A549 (cell line): ENCODE measurements at regions not wholly inside any gene's neighbourhood (a gene's known extent, or its start where the extent isn't known, plus 50 kb on each side); places are given as distances from the start of the nearest gene placed in this dataset.

Source experiments
- ATAC-seq, 2 experiments: fragments of 200-7000 bp in 1 of 2; fragments of >200 bp in 1 of 2; cut with Nextera tagmentation in 1 of 2; cut with Tn5 transposase in 1 of 2; 3 replicates each; pipeline versions ENCODE4 v1.8.0 to v1.9.1; 2018 to 2020; ENCODE audit warnings: mild to moderate bottlenecking in 1 of 2, moderate library complexity in 1 of 2
- CTCF ChIA-PET: fragments of 300-600 bp; sonication (Branson Sonifier 250); formaldehyde crosslinking; extraction: SDS; loops from one replicate; lab custom pipeline; 2021; ENCODE audit warnings: antibody characterized with exemption, inconsistent platforms; lab: Yijun Ruan, JAX
- POLR2A ChIA-PET: fragments of 350-600 bp; formaldehyde crosslinking; extraction: SDS; loops from one replicate; lab custom pipeline; 2021; ENCODE audit warnings: antibody characterized with exemption, inconsistent platforms; lab: Yijun Ruan, JAX
- DNase-seq, 2 experiments: peaks; one replicate each; pipeline versions ENCODE4 v3.0.0 to v3.0.0-alpha.2; 2011 to 2016; ENCODE audit warnings: low read depth in 1 of 2, low spot score in 1 of 2
- FAIRE-seq: peaks from 2 replicates; lab custom pipeline; 2011; peaks lifted over from hg19 to GRCh38; lab: Jason Lieb, UNC
- H3K27ac ChIP-seq, 2 experiments: fragments of >200 bp; sonication (Bioruptor Twin); formaldehyde crosslinking; 3 replicates each; pipeline ENCODE4 v1.5.1; 2016 to 2017
- H3K4me1 ChIP-seq: fragments of >200 bp; sonication (Bioruptor Twin); formaldehyde crosslinking; 3 replicates; pipeline ENCODE4 v1.6.1; 2016
- H3K4me2 ChIP-seq: fragments of >200 bp; sonication (Bioruptor Twin); formaldehyde crosslinking; 3 replicates; pipeline ENCODE4 v1.6.1; 2016
- H3K4me3 ChIP-seq: fragments of >200 bp; sonication (Bioruptor Twin); formaldehyde crosslinking; 3 replicates; pipeline ENCODE4 v1.5.1; 2016
- H3K9me3 ChIP-seq: fragments of >200 bp; sonication (Bioruptor Twin); formaldehyde crosslinking; 3 replicates; pipeline ENCODE4 v1.6.1; 2016
- ATOH8 ChIP-seq: fragments of 250-450 bp; sonication (Bioruptor Pico); IDR thresholded peaks from 2 replicates; pipeline ENCODE4 v1.5.0; 2020; ENCODE audit warnings: low read depth, mild to moderate bottlenecking, moderate library complexity
- BHLHE40 ChIP-seq: IDR thresholded peaks from 2 replicates; pipeline ENCODE4 v1.6.1; 2012; ENCODE audit warnings: low read depth, low read length, inconsistent platforms
- CTCF ChIP-seq: fragments of >200 bp; sonication (Bioruptor Twin); formaldehyde crosslinking; IDR thresholded peaks from 3 replicates; pipeline ENCODE4 v1.5.1; 2016
- ELK1 ChIP-seq: fragments of 150-350 bp; IDR thresholded peaks from 2 replicates; pipeline ENCODE4 v1.6.1; 2014; ENCODE audit warnings: low read depth, mild to moderate bottlenecking, low read length
- ESRRA ChIP-seq: fragments of 150-350 bp; IDR thresholded peaks from 2 replicates; pipeline ENCODE4 v1.6.1; 2014; ENCODE audit warnings: mild to moderate bottlenecking, low read length, borderline replicate concordance
- FOSL2 ChIP-seq, 2 experiments: fragments of 450-650 bp in 1 of 2; fragments of >200 bp in 1 of 2; sonication (Bioruptor Twin) in 1 of 2; formaldehyde crosslinking; IDR thresholded peaks; 2 replicates each; pipeline versions ENCODE4 v1.5.0 to v1.6.1; 2016 to 2020; ENCODE audit warnings: mild to moderate bottlenecking in 1 of 2, moderate library complexity in 1 of 2
- GATA3 ChIP-seq: IDR thresholded peaks from 2 replicates; pipeline ENCODE4 v1.6.1; 2012; ENCODE audit warnings: borderline replicate concordance
- HOXB5 ChIP-seq: fragments of 250-450 bp; sonication (Bioruptor Pico); IDR thresholded peaks from 2 replicates; pipeline ENCODE4 v1.5.0; 2020; ENCODE audit warnings: mild to moderate bottlenecking, moderate library complexity
- JUN ChIP-seq, 2 experiments: fragments of >200 bp; sonication (Bioruptor Twin); formaldehyde crosslinking; IDR thresholded peaks; 2 replicates in 1 of 2; 3 replicates in 1 of 2; pipeline ENCODE4 v1.6.1; 2016 to 2017
- KDM1A ChIP-seq: fragments of 200-600 bp; sonication (generic); IDR thresholded peaks from 2 replicates; pipeline ENCODE4 v1.6.1; 2016; ENCODE audit warnings: low read depth, mild to moderate bottlenecking
- KDM5A ChIP-seq: fragments of 200-600 bp; sonication (generic); IDR thresholded peaks from 2 replicates; pipeline ENCODE4 v1.6.1; 2016; ENCODE audit warnings: antibody characterized with exemption, mild to moderate bottlenecking
- MAFK ChIP-seq: fragments of 450-650 bp; IDR thresholded peaks from 2 replicates; pipeline ENCODE4 v1.6.1; 2014; ENCODE audit not compliant: partially characterized antibody
- MAZ ChIP-seq: fragments of 150-350 bp; IDR thresholded peaks from 2 replicates; pipeline ENCODE4 v1.6.1; 2014; ENCODE audit warnings: antibody characterized with exemption, low read depth, low read length, borderline replicate concordance
- MYC ChIP-seq: IDR thresholded peaks from 2 replicates; pipeline ENCODE4 v1.6.1; 2012; ENCODE audit warnings: mild to moderate bottlenecking, inconsistent platforms, low read length, improper control_type of control experiment, borderline replicate concordance
- NFE2L2 ChIP-seq: fragments of 150-350 bp; conservative IDR thresholded peaks from 2 replicates; pipeline ENCODE4 v1.6.1; 2014; ENCODE audit warnings: low read length
- NR3C1 ChIP-seq: fragments of >200 bp; sonication (Bioruptor Twin); formaldehyde crosslinking; IDR thresholded peaks from 3 replicates; pipeline ENCODE4 v1.6.1; 2017
- RAD21 ChIP-seq, 2 experiments: fragments of >200 bp in 1 of 2; sonication (Bioruptor Twin) in 1 of 2; formaldehyde crosslinking in 1 of 2; IDR thresholded peaks in 1 of 2; conservative IDR thresholded peaks in 1 of 2; 2 replicates in 1 of 2; 3 replicates in 1 of 2; pipeline ENCODE4 v1.6.1; 2012 to 2018; ENCODE audit warnings: inconsistent platforms in 1 of 2
- SMC3 ChIP-seq: fragments of >200 bp; sonication (Bioruptor Twin); formaldehyde crosslinking; IDR thresholded peaks from 3 replicates; pipeline ENCODE4 v1.6.1; 2018; ENCODE audit warnings: inconsistent platforms
- USF2 ChIP-seq: fragments of 450-650 bp; IDR thresholded peaks from 2 replicates; pipeline ENCODE4 v1.6.1; 2014; ENCODE audit warnings: antibody characterized with exemption
- ZSCAN20 ChIP-seq: fragments of 250-450 bp; sonication (Bioruptor Pico); IDR thresholded peaks from 2 replicates; pipeline ENCODE4 v1.8.0; 2022; ENCODE audit warnings: mild to moderate bottlenecking, moderate library complexity
- WGBS: methylation state at CpG from one replicate; pipeline ENCODE4 v1.1.6; 2017; ENCODE audit errors: missing lambda C conversion rate; 5-methylcytosine and 5-hydroxymethylcytosine counted together

- H3K27ac ChIP-seq, result no peak overlapping the region
- 3% methylated on average over 5 of the region's 5 CpGs for WGBS
- ChIA-PET POLR2A (no interaction called here), CTCF (interaction anchor here (3.8 kb wide), 1 partner anchor 11 kb away, joined by 17 read pairs; no protein-coding TSS in a partner anchor)
- ATAC-seq (no peak), FAIRE-seq (no peak), DNase-seq (no peak)
- H3K4me2 ChIP-seq, result no peak overlapping the region
- no peak overlapping the region for H3K4me3 ChIP-seq
- H3K4me1 ChIP-seq, result no peaks in the 10 kb centered on the region
- peaks cover 7% of the 10 kb centered on the region; the same call in 2 of the 3 replicates for H3K9me3 ChIP-seq
- TF ChIP-seq RAD21 (conservative IDR thresholded peaks at IDR 0.05 in 1 of 2, IDR thresholded peaks at IDR 0.05 in 1 of 2), result no peak
- TF ChIP-seq ELK1, result no peak
- TF ChIP-seq BHLHE40, result no peak
- TF ChIP-seq FOSL2 (IDR thresholded peaks at IDR 0.05), result no peak
- no peak for TF ChIP-seq FOSL2 (CRISPR knock-in tag; IDR thresholded peaks at IDR 0.05)
- TF ChIP-seq MAZ, result no peak
- no peak for TF ChIP-seq MAFK
- no peak for TF ChIP-seq JUN (IDR thresholded peaks at IDR 0.05)
- no peak for TF ChIP-seq KDM5A
- no peak for TF ChIP-seq GATA3
- TF ChIP-seq NFE2L2, result no peak
- no peak for TF ChIP-seq ZSCAN20 (CRISPR knock-in tag)
- no peak for TF ChIP-seq ATOH8 (CRISPR knock-in tag)
- TF ChIP-seq NR3C1, result no peak
Measured at GRCh38 chr7:35436452-35436851, 182.6 kb upstream of the TBX20 start.

GRCh38 chr7:35430547-35431153 lies 176.8 kb upstream of the TBX20 start:
- H3K9me3 ChIP-seq, result peaks cover 30% of the 10 kb centered on the region
- DNase-seq (peak in 1 of 2 experiments; percentile 41), ATAC-seq (peak in 1 of 2 experiments; percentile 42; a peak in 1 of 6 replicates), FAIRE-seq (no peak)
- ChIA-PET CTCF (interaction anchor here (0.6 to 3.2 kb wide), 7 partner anchors 10 to 194 kb away, joined by 3 to 14 read pairs (median 3); no protein-coding TSS in a partner anchor), POLR2A (no interaction called here)
- H3K4me3 ChIP-seq, result no peak overlapping the region
- no peak overlapping the region for H3K27ac ChIP-seq
- WGBS, result 32% methylated on average over 7 of the region's 7 CpGs
- TF ChIP-seq MYC (no peak), RAD21 (conservative IDR thresholded peaks at IDR 0.05 in 1 of 2, IDR thresholded peaks at IDR 0.05 in 1 of 2) (peak in 1 of 2 experiments; percentile 42; a peak in 2 of 5 replicates), HOXB5 (no peak)
- H3K4me1 ChIP-seq, result no peaks in the 10 kb centered on the region
- no peak overlapping the region for H3K4me2 ChIP-seq

- ChIA-PET CTCF (interaction anchor here (0.6 to 4.3 kb wide), 21 partner anchors 9 to 1582 kb away, joined by 3 to 24 read pairs (median 4); no protein-coding TSS in a partner anchor), POLR2A (no interaction called here)
- TF ChIP-seq USF2, result no peak
- TF ChIP-seq RAD21 (conservative IDR thresholded peaks at IDR 0.05 in 1 of 2, IDR thresholded peaks at IDR 0.05 in 1 of 2), result peak; percentile 65
- no peak for TF ChIP-seq KDM1A
- no peak for TF ChIP-seq ESRRA
- TF ChIP-seq SMC3, result peak; percentile 79
- TF ChIP-seq CTCF, result peak; percentile 79
- H3K4me1 ChIP-seq, result no peaks in the 10 kb centered on the region
- no peak overlapping the region for H3K4me2 ChIP-seq
- no peak overlapping the region for H3K4me3 ChIP-seq
- 24% methylated on average over 4 of the region's 4 CpGs for WGBS
- FAIRE-seq, result peak; percentile 70
- peak; percentile 88 to 90; a peak in 5 of 6 replicates for ATAC-seq
- DNase-seq, result peak; percentile 51 to 61
- H3K27ac ChIP-seq, result no peak overlapping the region
- peaks cover 12% of the 10 kb centered on the region; the same call in 2 of the 3 replicates for H3K9me3 ChIP-seq
Measured at GRCh38 chr7:35424869-35425495, 171.1 kb upstream of the TBX20 start.
